GM23338 (cell line): ENCODE measurements at regions not wholly inside any gene's neighbourhood (a gene's known extent, or its start where the extent isn't known, plus 50 kb on each side); places are given as distances from the start of the nearest gene placed in this dataset.

Source experiments
- ATAC-seq: fragments of 200-7000 bp; cut with Tn5 transposase; 3 replicates; pipeline ENCODE4 v1.9.1; 2020
- DNase-seq: peaks from one replicate; pipeline ENCODE4 v3.0.0-alpha.2; 2015; ENCODE audit warnings: low spot score
- H2AFZ ChIP-seq: fragments of 200-600 bp; sonication (generic); 2 replicates; pipeline ENCODE4 v1.8.0; 2016; ENCODE audit warnings: antibody characterized with exemption, mild to moderate bottlenecking, moderate library complexity
- H3F3A ChIP-seq: fragments of 200-600 bp; sonication (generic); replicated peaks from 2 replicates; pipeline ENCODE4 v1.8.0; 2017; ENCODE audit warnings: antibody characterized with exemption, mixed run types, low read depth
- H3K27ac ChIP-seq: fragments of 200-600 bp; sonication (generic); 2 replicates; pipeline ENCODE4 v1.6.1; 2016; ENCODE audit warnings: low read depth
- H3K27me3 ChIP-seq: fragments of 200-600 bp; sonication (generic); 2 replicates; pipeline ENCODE4 v1.8.0; 2016; ENCODE audit warnings: mild to moderate bottlenecking, mixed run types, moderate library complexity; ENCODE audit not compliant: insufficient read depth
- H3K36me3 ChIP-seq: fragments of 200-600 bp; sonication (generic); 2 replicates; pipeline ENCODE4 v1.8.0; 2016; ENCODE audit warnings: mild to moderate bottlenecking; ENCODE audit not compliant: insufficient read depth
- H3K4me1 ChIP-seq: fragments of 200-600 bp; sonication (generic); 2 replicates; pipeline ENCODE4 v1.8.0; 2016; ENCODE audit warnings: mild to moderate bottlenecking, moderate library complexity; ENCODE audit not compliant: insufficient read depth
- H3K4me2 ChIP-seq: fragments of 200-600 bp; sonication (generic); 2 replicates; pipeline ENCODE4 v1.7.1; 2017; ENCODE audit warnings: mixed run types
- H3K4me3 ChIP-seq: fragments of 200-600 bp; sonication (generic); 2 replicates; pipeline ENCODE4 v1.6.1; 2016; ENCODE audit warnings: mixed run types
- H3K79me2 ChIP-seq: fragments of 200-600 bp; sonication (generic); replicated peaks from 2 replicates; pipeline ENCODE4 v1.8.0; 2017; ENCODE audit warnings: mild to moderate bottlenecking; ENCODE audit not compliant: insufficient read depth
- H3K9me2 ChIP-seq: fragments of 200-600 bp; sonication (generic); 2 replicates; pipeline ENCODE4 v1.8.0; 2017; ENCODE audit not compliant: insufficient read depth
- H4K20me1 ChIP-seq: fragments of 200-600 bp; sonication (generic); replicated peaks from 2 replicates; pipeline ENCODE4 v1.8.0; 2017; ENCODE audit warnings: mild to moderate bottlenecking; ENCODE audit not compliant: insufficient read depth
- H3K27ac Mint-ChIP-seq: 2 replicates; pipeline ENCODE4 v1.8.0; 2020; ENCODE audit warnings: inconsistent platforms, mild to moderate bottlenecking, moderate library complexity, mixed read lengths
- H3K27me3 Mint-ChIP-seq: 3 replicates; pipeline ENCODE4 v1.8.0; 2022; ENCODE audit warnings: low read depth, mild to moderate bottlenecking, moderate library complexity, mixed read lengths, inconsistent platforms; ENCODE audit not compliant: insufficient read depth, poor library complexity
- H3K36me3 Mint-ChIP-seq: 3 replicates; pipeline ENCODE4 v1.8.0; 2021; ENCODE audit warnings: low read depth, mild to moderate bottlenecking, inconsistent platforms, moderate library complexity, mixed read lengths
- H3K4me1 Mint-ChIP-seq: 3 replicates; pipeline ENCODE4 v1.8.0; 2020; ENCODE audit warnings: mild to moderate bottlenecking, inconsistent platforms, mixed read lengths
- H3K4me3 Mint-ChIP-seq: 3 replicates; pipeline ENCODE4 v1.8.0; 2021; ENCODE audit warnings: moderate library complexity, mild to moderate bottlenecking, inconsistent platforms, mixed read lengths
- H3K9me3 Mint-ChIP-seq: 3 replicates; pipeline ENCODE4 v1.8.0; 2020; ENCODE audit warnings: moderate library complexity, mild to moderate bottlenecking, inconsistent platforms, mixed read lengths
- CREB1 ChIP-seq: fragments of 250-450 bp; sonication (Bioruptor Pico); IDR thresholded peaks from 2 replicates; pipeline ENCODE4 v1.5.0; 2020; ENCODE audit warnings: low read depth, mild to moderate bottlenecking, moderate library complexity
- CTCF ChIP-seq, 2 experiments: fragments of 200-600 bp in 1 of 2; sonication (generic) in 1 of 2; conservative IDR thresholded peaks; 2 replicates each; pipeline versions ENCODE4 v1.5.1 to v1.6.1; 2016 to 2017; ENCODE audit warnings: antibody characterized with exemption in 2 of 2, low read depth in 2 of 2, mild to moderate bottlenecking in 2 of 2, moderate library complexity in 1 of 2
- ETS1 ChIP-seq: IDR thresholded peaks from 2 replicates; pipeline ENCODE4 v1.6.1; 2016; ENCODE audit warnings: antibody characterized with exemption
- EZH2 ChIP-seq: fragments of 200-600 bp; sonication (generic); IDR thresholded peaks from one replicate; pipeline ENCODE4 v1.8.0; 2017; ENCODE audit warnings: antibody characterized with exemption, mild to moderate bottlenecking, low read depth; ENCODE audit not compliant: unreplicated experiment
- EZH2phosphoT487 ChIP-seq: fragments of 200-600 bp; sonication (generic); IDR thresholded peaks from one replicate; pipeline ENCODE4 v1.8.1; 2018; ENCODE audit warnings: antibody characterized with exemption; ENCODE audit not compliant: unreplicated experiment
- JUNB ChIP-seq: IDR thresholded peaks from one replicate; pipeline ENCODE4 v1.6.1; 2016; ENCODE audit warnings: antibody characterized with exemption; ENCODE audit not compliant: unreplicated experiment
- NANOG ChIP-seq: IDR thresholded peaks from 2 replicates; pipeline ENCODE4 v1.6.1; 2016; ENCODE audit warnings: antibody characterized with exemption, borderline replicate concordance
- POLR2AphosphoS5 ChIP-seq: IDR thresholded peaks from 2 replicates; pipeline ENCODE4 v1.6.1; 2016; ENCODE audit warnings: antibody characterized with exemption, low read depth
- REST ChIP-seq: IDR thresholded peaks from one replicate; pipeline ENCODE4 v1.6.1; 2018; ENCODE audit warnings: antibody characterized with exemption; ENCODE audit not compliant: unreplicated experiment
- STAT1 ChIP-seq: IDR thresholded peaks from one replicate; pipeline ENCODE4 v1.6.1; 2016; ENCODE audit warnings: antibody characterized with exemption; ENCODE audit not compliant: unreplicated experiment
- ZNF114 ChIP-seq: fragments of 250-450 bp; sonication (Bioruptor Pico); IDR thresholded peaks from 2 replicates; pipeline ENCODE4 v1.5.0; 2020; ENCODE audit warnings: mild to moderate bottlenecking, moderate library complexity
- ZNF331 ChIP-seq: fragments of 250-450 bp; sonication (Bioruptor Pico); IDR thresholded peaks from 2 replicates; pipeline ENCODE4 v1.5.0; 2020; ENCODE audit warnings: low read depth, mild to moderate bottlenecking, moderate library complexity
- ZNF462 ChIP-seq: fragments of 250-450 bp; sonication (Bioruptor Pico); IDR thresholded peaks from 2 replicates; pipeline ENCODE4 v1.5.0; 2020; ENCODE audit warnings: mild to moderate bottlenecking, moderate library complexity

- Mint-ChIP-seq H3K36me3 (no peaks in the 10 kb centered on the region), H3K4me1 (peaks cover 14% of the 10 kb centered on the region), H3K27ac (no peak overlapping the region), H3K9me3 (no peaks in the 10 kb centered on the region), H3K27me3 (no peaks in the 10 kb centered on the region), H3K4me3 (no peak overlapping the region)
- ATAC-seq = peak; percentile 45
- Histone ChIP-seq H3K36me3 (no peaks in the 10 kb centered on the region), H3K4me1 (no peaks in the 10 kb centered on the region), H2AFZ (no peak overlapping the region), H4K20me1 (no peaks in the 10 kb centered on the region), H3K9me2 (no peaks in the 10 kb centered on the region), H3K4me2 (no peak overlapping the region), H3F3A (no peaks in the 10 kb centered on the region), H3K27ac (no peak overlapping the region), H3K4me3 (no peak overlapping the region), H3K27me3 (no peaks in the 10 kb centered on the region), H3K79me2 (no peaks in the 10 kb centered on the region)
- DNase-seq = no peak
- TF ChIP-seq STAT1 (no peak), CTCF (conservative IDR thresholded peaks at IDR 0.05; ENCODE audit: low read depth in 2 of 2) (no peak), CREB1 (no peak), POLR2AphosphoS5 (no peak), EZH2phosphoT487 (no peak), EZH2 (no peak), REST (no peak), ZNF114 (CRISPR knock-in tag) (no peak), ETS1 (no peak), JUNB (no peak), ZNF462 (no peak), NANOG (no peak), ZNF331 (CRISPR knock-in tag) (no peak)
Measured at GRCh38 chr2:129781749-129782632, 197.5 kb upstream of the RAB6C start.
